HG03520 (cell line): ENCODE measurements at regions not wholly inside any gene's neighbourhood (a gene's known extent, or its start where the extent isn't known, plus 50 kb on each side); places are given as distances from the start of the nearest gene placed in this dataset.

Experiments used
- ATAC-seq: cut with Tn5 transposase; IDR thresholded peaks from one replicate; pipeline ENCODE4 v1.9.1; 2021; ENCODE audit warnings: mild to moderate bottlenecking, moderate library complexity; ENCODE audit not compliant: unreplicated experiment

DNA sequence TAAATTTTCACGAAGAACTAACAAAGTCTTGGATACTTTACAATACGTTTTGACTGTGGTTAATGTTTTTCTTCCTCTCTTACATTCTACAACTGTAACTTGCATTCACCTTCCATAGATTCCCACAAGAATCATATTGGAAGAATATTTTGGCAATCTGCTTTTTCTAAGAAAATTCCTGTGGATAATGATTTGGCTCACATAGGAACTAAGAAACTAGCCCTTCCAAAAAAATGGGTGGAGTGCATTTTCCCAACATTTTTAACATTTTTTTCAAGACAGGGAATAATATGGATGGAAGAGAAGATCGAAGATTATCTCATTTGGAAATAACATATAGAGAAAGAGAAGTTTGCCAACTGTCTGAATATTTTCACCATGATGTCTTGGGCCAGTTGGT is 256.9 kb upstream of the POU2AF2 start:
- no peak for ATAC-seq

DNA sequence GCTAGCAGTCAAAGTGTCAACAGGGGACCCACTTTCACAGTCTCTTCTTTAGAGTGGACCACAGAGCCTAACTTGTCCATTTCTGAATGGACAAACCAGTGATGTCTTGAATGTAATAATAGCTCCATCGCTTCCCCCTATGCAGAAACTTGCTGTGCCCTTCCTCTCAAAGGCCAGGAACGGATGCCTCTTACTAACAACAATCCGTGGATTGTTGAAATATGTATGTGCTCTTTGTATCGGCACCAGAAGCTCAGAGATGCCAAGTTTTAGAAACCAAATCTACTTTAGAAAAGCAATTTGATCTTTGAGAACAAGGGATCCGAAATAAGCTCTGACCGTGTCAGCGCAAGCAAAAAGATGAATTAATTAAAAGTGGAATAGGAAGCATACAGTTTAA is 259.5 kb upstream of the POU2AF2 start:
- no peak for ATAC-seq

DNA sequence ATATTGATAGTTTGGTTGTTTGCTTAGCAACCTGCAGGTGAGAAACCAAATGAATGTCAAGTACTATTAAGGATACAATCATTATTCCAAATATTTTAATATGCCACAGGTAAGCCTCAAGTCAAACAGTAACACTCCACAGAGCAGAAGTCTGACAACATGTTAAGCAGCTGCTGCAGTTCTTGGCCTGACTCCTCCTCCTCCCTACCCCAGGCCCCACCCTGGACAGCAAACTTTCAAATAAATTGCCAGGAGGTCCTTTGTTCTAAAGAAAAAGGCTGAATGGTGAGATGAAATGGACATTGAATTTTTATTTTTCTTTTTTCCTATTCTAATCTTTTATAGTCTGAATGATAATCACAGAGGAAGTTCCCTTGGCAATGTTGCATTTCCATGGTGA is 260.0 kb upstream of the POU2AF2 start:
- no peak for ATAC-seq

DNA sequence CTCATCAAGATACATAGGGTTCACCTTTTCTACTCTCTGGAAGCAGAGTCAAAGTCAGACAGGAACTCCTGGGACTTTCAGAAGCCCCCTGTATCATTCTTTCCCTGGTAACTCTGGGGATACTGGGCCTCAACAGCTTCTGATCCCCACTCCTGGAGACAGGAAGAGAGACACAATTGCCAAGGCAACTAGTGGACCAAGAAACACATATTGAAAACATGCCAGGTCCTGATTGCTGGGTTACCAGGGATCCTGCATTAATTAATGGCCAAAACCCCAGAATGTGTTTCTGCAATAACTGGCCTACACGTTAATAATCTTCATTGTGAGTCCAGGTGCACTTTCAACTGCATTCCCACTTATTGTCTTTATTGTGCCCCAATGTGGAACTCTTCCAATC is 260.8 kb upstream of the POU2AF2 start:
- ATAC-seq = no peak

DNA sequence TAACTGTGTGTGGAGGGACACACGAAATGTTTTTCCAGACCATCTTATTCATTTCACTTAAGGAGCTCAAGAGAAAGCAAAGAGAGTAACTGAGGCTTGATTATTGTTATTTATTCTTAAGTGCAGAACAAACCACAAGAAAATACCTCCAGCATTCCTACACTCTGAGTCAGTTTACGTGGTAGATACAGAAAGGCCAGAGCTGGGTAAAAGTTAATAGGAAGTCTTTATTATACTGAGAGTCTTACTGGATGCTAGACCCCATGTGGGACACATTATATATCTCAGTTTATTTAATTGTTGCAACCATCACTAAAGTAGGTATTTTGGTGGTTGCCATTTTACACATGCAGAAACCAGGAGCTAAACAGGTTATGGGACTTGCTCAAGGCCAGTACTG is 261.4 kb upstream of the POU2AF2 start:
- no peak for ATAC-seq

DNA sequence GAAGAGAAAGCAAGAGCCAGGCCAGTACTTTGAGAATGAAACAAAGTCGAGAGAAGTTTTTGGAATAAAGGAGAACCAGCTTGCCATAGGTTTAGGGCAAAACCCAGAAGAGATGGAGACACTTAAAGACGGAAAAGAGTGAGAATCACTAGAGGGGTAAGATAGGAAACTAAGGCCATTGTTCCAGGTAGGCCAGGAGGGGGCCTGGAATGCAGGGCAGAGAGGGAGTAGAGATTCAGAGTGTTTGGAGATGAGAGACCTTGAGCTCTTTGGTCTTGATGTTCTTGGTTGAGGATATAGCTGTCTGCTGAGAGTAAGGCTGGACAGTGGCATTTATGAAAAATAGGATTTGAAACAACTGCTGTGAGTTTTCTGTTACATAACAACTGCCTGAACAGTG is 263.3 kb upstream of the POU2AF2 start:
- no peak for ATAC-seq

DNA sequence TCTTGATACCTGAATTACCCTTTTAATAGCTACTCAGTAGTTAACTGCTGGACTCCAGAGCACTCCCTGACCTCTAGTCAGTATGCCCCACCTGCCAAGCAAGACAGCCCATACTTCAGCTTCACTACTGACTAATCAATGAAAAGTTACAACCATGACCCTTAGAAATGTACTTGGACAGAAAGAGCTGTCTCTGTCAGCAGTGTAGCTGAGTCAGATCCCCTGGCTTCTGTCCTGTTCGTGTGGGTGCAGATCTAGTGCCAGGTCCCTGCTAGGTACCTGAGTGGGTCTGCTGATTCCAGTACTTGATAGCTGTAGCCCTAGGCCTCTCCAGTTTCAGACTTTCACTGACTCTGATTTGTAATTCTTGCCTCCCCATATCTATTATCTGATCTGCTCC is 265.8 kb upstream of the POU2AF2 start:
- ATAC-seq = no peak

DNA sequence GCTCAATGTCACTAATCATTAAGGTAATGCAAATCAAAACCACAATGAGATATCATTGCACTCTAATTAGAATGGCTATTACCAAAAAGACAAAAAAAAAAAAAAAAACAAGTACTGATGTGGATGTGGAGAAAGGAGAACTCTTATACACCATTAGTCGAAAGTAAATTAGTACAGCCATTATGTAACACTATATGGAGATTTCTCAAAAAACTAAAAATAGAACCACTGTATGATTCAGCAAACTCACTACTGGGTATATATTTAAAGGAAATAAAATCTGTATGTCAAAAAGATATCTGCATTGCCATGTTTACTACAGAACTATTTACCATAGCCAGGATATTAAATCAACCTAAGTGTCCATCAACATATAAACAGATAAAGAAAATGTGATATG is 265.4 kb upstream of the ARHGAP20 start:
- ATAC-seq = no peak

DNA sequence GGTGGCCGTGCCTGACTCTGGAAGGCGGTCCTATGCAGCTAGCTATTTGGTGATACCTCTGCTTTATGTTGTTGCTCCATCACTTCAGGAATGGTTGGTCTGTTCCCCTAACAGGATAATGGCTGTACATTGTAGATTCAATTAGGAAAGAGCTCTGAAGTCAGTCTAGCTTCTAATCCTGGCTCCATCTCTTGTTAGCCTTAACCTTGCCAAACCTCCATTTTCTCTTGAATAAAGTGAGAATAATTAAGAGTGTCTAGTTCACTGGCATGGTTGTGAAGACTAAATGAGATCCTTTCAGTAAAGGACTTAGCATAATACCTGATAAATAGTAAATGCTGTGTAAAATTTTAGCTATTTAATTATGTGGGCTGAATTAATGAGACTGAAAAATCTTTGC is 262.5 kb upstream of the ARHGAP20 start:
- no peak for ATAC-seq

DNA sequence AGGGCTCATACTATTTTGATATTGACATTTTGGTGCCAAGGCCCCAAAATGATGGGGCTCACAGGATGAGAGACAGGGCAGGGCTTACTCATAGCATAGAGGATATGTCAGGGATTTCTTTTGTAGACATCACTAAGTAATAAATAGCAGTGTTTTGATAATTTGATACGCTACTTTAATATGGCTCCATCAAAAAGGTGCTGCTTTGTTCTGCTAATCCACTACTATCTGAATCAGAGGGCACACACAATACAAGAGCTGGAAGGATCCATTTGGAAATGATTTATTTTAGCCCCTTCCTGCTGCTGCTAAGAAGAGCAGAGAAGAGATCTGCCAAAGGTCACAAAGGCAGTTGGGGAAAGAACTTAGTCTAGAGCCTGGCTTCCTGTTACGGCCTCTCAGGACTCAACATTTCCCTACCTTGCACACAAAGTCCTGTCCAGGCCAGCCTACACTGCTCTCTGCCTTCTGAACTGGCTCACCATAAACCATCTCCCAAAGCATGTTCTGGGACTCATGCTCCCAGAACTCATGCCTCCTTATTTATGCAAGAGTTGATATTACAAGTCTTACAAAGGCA is 261.3 kb upstream of the ARHGAP20 start:
- no peak for ATAC-seq

DNA sequence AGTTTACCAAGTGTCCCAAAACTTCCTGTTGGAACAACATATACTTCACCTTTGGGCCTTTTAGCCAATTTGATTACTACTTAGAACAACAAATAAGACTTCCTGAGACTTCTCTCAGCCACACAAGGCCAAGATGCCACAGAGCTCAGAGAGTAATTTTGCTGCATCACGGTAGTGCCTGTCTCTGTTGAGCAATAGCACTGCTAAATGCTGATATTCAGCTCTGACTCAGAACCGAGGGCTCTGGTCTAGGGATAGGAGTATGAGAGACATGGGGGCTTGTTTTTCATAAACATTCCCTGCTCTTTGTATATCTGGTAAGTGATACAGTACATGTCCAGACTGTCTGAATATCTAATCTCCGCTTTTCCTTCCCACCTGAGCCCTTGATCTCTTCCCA is 260.4 kb upstream of the ARHGAP20 start:
- no peak for ATAC-seq

DNA sequence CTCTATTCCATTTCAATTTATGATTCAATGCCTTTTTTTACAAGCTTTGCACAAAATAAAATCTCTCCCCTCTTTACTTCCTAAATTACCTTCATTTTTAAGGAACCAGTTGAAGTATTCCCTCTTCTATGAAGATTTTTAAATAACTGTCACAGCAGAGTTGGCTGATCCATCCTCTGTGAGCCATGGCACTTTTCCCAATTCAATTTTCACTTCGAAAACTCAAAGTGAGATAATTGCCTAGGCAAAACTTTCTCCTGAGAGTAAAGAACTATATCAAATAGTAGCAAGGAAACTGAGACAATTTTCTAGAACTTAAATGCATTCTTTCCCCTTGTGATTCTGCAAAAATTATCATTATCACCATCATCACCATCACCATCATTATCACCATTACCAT is 259.9 kb upstream of the ARHGAP20 start:
- ATAC-seq = no peak

DNA sequence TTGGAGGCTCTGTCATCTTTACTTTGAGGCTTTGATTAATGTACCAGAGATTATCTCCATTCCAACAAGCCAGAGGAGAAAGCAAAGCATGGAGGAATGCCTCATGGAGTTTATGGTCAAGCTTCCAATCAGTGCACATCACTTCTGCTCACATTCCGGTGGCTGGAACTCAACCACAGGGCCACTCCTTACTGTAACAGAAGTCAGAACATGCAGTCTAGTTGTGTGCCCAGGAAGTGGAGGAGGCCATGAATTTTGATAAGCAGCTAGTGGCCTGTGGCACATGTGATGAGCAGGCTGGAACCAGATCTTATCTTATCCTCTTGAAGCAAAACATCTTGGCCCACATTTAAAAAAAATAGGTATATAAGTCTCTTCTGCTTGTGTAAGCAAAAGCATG is 258.9 kb upstream of the ARHGAP20 start:
- no peak for ATAC-seq

DNA sequence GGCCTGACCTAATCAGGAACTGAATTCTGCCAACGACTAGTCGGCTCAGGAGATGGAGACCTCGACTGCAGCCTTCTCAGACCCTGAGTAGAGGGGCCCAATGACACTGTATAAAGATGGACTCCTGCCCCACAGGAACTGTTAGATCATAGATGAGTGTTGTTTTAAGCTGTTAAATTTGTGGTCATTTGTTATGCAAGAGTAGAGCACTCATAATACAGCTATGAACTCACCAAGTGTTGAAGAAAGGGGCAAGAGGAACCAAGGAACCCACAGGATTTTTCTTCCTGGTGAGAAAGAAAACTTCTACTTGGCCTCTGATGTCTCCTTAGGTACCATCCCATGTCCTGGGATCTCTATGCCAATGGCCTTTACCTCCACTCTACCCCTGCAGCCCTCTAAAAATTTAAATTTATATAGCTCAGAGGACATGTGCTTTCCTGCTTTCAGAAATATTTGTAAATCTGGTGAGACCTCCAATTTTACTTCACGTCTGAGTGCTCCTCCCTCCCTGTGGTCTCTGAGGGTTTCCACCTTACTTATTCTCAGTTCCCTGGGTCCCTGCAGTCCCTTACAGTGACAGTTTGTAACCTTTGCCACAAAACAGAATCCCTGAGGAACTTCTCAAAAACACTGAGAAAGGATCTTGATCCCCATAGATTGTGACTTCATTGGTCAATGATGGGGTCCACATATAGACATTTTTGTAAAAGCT is 256.3 kb upstream of the ARHGAP20 start:
- no peak for ATAC-seq

DNA sequence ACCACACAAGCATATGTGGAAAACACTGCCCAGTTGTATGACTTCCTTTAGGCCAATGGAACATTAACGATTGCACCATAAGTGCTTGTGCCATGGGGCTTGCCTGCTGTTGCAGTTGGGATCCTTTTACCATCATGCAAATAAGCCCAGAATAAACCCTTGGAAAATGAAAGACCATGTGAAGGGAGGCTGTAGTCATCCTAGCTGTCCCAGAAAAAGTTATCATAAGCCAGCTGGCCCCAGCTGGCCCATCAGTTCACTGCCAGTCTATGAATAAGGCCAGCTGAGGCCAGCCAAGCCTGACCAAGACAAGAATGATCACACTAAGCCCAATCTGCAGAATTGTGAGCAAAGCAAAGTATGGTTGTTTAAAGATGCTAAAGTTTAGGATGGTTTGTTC is 253.9 kb upstream of the ARHGAP20 start:
- ATAC-seq = no peak

DNA sequence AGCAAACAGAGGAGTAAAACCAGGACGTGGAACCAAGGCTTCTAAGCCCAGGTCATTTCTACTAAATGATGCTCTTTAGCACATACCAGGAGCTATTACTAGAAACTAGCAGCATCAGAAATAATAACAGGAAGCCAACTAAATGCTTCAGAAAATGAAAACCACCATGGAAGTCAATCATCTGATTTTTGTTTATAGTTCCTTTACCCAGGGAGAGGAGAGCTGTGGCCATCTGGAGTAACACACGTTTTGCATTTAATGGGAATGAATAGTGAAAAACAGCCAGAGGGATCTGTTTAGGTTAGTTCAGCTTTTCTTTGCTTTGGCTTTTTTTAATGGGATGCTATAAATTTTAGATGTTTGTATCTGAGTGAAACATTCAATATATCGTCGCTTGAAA is 250.7 kb upstream of the ARHGAP20 start:
- ATAC-seq = no peak

DNA sequence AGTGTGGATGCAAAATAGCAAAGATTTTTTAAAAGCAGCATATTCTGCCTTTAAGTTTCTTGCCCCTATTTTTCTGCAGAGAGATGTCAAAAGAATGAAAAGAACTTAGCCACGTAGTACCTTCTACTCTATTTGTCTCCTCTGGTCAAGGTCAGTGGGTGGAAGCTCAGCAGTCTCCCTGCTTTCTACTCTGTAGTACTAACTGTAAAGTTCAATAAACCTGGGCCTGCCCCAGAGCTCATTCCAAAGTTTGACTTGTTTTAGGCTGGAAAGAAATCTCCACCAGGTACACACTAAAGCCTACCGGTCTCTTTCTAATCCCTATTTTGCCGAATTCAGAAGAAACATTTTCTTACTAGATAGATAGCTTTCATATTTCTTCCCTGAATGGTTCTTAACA is 247.9 kb upstream of the ARHGAP20 start:
- no peak for ATAC-seq

DNA sequence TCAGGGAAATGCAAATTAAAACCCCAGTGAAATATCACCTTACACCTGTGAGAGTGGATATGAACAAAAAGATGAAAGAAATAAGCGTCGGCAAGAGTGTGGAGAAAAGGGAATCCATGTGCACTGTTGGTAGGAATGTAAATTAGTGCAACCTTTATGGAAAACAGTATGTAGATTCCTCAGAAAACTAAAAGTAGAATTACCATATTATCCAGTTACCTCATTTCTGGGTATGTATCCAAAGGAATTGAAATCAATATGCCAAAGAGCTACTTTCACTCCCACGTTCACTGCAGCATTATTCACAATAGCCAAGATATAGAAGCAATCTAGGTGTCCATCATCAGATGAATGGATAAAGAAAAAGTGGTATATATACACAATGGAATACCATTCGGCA is 246.0 kb upstream of the ARHGAP20 start:
- no peak for ATAC-seq

DNA sequence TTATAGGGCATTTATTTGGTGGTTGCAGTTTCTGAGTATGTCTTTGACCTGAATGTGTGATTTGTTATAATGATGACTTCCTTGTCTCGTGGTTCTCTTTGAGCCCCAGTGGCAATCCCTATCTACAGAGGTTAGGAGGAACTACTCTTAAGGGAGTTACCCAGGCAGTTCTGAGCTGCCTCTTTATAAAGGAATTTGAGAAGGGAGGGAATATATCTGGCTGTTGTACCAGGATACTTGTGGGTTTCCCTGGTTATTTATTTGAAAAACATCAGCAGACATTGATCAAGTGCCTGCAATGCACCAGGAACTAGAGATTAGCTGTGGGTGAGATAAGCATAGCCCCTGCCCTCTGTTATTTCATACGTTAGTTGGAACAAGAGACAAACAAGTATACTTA is 243.5 kb upstream of the ARHGAP20 start:
- no peak for ATAC-seq

DNA sequence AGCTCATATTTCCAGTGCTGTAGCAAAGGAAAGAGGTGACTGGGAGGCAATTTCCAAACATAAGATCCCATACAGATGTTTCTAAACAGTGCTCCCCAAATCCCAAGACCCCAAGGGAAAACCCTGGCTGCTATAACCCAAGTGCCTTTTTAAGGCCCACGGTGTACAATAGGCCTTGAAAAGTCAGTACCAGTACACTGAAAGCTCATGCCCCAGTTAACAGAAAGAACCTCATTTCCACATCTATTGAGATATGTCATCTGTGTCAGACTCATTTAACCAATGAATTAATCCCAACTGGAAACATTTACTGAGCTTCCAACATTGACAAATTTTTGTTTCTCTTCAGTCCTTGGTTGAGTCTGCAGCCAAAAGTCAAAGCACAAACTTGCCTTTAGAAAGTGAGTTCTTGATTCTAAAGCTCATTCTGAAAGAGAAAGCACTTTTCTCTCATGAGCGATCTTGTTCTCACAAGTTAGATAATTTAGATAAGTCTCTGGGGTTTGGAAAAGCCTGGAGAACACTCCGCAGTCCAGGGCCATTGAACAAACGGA is 239.8 kb upstream of the ARHGAP20 start:
- ATAC-seq = no peak

DNA sequence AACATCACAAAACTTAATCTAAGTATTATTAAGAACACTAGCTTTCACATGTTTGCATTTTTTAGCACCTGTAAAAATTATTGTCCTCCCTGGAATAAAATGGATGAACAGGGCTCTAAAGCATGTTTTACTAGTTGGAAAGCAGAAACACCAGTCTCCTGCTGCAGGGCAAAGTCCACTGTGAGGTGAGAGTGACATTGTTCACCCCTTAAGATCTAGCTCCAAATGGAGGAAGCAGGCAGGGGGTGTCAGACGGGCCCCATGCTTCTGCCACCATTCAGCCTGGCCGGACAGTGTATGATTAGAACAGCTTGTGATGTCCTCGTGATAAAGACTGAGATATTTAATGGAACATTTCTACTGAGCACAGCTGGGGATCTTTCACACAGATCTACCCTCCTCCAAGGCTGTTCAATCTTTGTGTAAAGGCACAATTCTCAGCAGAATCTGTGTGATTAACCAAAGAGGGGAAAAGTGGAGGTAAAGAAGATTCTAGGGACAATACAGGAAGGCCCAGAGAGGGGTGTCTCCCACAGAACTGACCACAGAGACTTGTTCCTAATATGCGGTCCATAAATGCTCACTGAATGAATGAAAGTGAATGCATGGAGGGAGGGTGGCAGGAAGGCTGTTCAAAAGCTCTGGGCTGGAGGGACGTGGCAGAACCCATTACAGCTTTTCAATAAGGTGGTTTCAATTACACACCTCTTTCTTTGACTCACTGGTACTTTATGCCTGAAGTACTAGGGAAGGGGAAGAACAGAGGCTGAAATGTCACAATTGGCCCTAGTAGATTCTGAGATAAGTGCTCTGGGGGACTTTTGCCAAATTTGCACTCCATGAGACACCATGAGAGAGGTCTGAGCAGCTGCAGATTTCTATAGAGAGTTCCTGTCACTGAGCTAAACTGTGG is 239.1 kb upstream of the ARHGAP20 start:
- no peak for ATAC-seq

DNA sequence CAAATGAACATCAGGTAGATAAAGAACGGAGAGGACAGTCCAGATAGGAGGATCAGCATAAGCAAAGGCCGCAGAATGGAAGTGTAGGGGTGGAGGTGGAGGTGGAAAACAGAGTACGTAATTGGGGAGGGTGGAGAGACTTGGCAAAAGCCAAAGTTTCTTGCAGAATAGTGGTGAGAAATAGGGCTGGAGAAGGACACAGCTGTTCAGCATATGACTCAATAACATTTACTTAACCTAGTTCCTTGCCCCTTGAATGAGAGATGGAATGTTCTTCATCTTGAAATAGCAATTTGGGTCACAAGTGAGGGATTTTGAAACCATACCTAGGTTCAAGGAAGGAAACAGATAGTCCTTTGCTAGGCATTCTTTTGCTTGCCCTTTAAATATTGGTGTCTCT is 235.9 kb upstream of the ARHGAP20 start:
- no peak for ATAC-seq
